GM21423 (cell line): ENCODE measurements at regions not wholly inside any gene's neighbourhood (a gene's known extent, or its start where the extent isn't known, plus 50 kb on each side); places are given as distances from the start of the nearest gene placed in this dataset.
A peak's percentile ranks its signal among the peaks of the same experiment; 100 is the strongest.
"Not testable (repeated sequence)": the region's sequence is repeated elsewhere in the genome, so short reads cannot be mapped to it uniquely, and the experiment has no call there.

Source experiments
- ATAC-seq: cut with Tn5 transposase; IDR thresholded peaks from one replicate; pipeline ENCODE4 v1.9.1; 2021; ENCODE audit warnings: mild to moderate bottlenecking, moderate library complexity; ENCODE audit not compliant: unreplicated experiment

DNA sequence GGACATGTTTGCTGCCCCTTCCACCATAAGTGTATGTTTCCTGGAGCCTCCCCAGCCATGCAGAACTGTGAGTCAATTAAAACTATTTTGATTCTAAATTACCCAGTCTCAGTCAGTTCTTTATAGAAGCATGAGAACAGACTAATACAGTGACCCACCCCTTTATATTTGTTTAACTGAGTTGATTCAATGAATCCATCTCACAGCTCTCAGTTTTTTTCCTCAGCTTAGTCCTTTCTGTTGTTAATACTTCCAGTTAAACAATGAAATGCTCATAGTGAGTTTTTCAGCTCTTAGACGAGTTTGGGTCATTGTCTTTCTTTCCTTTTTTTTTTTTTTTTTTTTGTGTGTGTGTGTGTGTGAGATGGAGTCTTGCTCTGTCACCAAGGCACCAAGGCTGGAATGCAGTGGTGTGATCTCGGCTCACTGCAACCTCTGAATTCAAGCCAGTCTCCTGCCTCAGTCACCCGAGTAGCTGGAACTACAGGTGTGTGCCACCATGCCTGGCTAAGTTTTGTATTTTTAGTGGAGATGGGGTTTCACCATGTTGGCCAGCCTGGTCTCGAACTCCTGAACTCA lies 627.4 kb downstream of the SPATA31A7 start:
- ATAC-seq, result not testable (repeated sequence)

DNA sequence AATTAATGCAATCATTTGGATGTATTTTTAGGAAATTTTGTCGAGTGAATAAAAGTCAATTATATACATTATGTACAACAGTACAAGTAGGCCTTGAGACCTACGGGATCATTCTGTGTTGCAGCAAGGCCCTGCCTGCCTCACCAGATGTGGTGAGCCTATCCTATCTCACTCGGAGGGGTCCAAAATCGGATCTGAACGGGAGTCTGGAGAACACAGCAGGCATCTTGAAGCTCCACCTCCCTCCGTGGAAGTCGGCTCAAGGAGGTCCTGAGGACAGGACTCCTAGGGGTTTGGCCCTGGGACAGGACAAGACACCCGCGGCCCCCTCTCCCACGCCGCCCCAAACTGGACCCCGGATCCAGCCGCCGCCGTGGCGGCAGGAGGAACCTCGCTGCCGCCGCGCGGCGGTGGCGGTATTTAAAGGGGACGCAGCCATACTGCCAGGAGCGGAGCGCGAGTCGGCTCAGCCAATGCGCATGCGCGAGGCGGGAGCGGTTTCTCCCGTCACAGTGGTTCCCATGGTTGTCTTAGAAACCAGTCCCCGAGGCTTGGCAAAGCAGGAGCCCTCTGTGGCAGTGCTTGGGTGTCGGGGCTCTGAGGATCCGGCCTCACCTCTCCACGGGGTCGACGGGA lies 663.9 kb downstream of the SPATA31A7 start:
- ATAC-seq, result peak; percentile 77

DNA sequence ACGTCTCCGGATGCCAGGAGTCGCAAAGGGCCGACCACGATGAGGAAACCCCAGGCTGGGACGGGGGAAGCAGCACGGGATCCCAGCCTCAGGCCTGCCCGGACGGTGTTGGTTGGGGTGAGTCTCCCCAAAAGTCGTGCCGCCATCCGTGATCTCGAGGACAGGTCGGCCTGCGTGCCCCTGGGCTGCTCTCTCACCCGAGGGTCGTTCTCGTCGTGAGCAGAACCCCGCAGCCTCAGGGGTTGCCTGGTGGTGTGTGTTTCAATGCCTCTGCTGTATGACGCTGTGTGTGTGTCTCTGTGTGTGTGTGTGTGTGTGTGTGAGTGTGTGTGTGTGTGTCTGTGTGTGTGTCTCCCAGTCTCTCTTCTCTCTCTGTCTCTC lies 664.4 kb downstream of the SPATA31A7 start:
- ATAC-seq, result not testable (repeated sequence)

DNA sequence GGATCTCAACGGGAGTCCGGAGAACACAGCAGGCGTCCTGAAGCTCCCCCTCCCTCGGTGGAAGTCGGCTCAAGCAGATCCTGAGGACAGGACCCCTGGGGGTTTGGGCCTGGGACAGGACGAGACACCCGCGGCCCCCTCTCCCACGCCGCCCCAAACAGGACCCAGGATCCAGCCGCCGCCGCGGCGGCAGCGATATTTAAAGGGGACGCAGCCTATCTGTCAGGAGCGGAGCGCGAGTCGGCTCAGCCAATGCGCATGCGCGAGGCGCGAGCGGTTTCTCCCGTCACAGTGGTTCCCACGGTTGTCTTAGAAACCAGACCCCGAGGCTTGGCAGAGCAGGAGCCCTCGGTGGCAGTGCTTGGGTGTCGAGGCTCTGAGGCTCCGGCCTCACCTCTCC lies 666.4 kb downstream of the SPATA31A7 start:
- ATAC-seq, result peak; percentile 77

- ATAC-seq, result not testable (repeated sequence)
Measured at GRCh38 chr9:61856858-61857453, 667.1 kb downstream of the SPATA31A7 start.

DNA sequence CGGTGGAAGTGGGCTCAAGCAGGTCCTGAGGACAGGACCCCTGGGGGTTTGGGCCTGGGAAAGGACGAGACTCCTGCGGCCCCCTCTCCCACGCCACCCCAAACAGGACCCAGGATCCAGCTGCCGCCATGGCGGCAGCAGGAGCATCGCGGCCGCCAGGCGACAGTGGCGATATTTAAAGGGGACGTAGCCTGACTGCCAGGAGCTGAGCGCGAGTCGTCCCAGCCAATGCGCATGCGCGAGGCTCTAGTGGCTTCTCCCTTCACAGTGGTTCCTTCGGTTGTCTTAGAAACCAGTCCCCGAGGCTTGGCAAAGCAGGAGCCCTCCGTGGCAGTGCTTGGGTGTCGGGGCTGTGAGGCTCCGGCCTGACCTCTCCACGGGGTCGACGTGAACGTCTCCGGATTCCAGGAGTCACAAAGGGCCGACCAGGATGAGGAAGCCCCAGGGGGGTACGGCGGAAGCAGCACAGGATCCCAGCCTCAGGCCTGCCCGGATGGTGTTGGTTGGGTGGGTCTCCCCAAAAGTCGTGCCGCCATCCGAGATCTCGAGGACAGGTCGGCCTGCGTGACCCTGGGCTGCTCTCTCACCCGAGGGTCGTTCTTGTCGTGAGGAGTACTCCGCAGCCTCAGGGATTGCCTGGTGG lies 668.0 kb downstream of the SPATA31A7 start:
- ATAC-seq, result peak; percentile 75

GRCh38 chr9:61862431-61862971 lies 672.7 kb downstream of the SPATA31A7 start:
- ATAC-seq, result not testable (repeated sequence)

- ATAC-seq, result not testable (repeated sequence)
Measured at GRCh38 chr9:61864463-61864862, 674.6 kb downstream of the SPATA31A7 start.

DNA sequence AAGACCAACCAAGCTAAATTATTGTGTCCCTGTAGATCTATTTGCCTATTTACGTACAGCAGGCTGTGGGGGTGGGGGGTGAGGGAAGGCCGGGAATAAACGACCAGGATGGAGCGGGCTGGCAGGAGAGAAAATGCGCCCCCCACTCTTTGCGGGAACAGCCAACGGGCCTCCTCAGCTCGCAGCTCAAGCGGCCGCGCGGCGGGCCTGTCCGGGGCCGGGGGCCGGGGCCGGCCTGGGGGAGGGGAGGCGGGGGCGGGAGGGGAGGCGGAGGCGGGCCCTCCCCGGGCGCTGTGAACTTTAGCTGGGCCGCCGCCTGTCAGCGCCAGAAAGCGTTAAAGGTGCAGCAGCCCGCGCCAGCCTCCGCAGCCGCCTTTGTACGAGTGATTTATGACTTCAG lies 679.1 kb downstream of the SPATA31A7 start:
- not testable (repeated sequence) for ATAC-seq

DNA sequence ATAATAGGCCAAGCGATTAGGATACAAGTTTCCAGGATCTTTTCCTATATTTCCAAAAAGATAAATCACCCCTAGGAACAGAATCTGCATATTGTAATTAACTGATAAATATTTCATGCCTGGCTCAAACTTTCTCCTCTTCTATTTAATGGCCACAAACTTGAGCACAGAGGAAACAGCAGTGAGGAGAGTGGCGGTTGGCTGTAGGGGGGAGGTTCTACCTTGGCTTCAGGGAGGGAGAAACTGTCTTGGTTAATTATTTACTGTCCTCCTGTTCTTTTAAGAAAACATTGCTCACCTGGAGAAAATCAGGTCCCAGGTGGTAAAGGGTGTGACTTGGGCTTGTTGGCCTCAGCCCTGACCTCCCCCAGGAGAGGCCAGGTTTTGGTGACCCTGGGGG lies 682.5 kb downstream of the SPATA31A7 start:
- ATAC-seq, result not testable (repeated sequence)
